ENCODE measurements at regions not wholly inside any gene's neighbourhood (a gene's known extent, or its start where the extent isn't known, plus 50 kb on each side); places are given as distances from the start of the nearest gene placed in this dataset.

DNA sequence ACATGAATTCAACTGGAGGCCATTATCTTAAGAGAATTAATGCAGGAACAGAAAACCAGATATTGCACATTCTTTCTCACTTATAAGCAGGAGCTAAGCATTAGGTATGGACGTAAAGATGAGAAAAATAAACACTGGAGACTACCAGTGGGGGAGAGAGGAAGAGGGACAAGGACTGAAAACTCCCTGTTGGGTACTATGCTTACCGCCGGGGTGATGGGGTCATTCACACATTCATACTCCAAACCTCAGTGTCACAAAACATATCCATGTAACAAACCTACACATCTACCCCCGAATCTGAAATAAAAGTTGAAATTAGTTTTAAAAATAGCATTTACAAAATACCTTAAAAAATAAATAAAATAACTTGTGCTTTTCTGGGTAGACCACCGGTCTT, 80.8 kb upstream of the RAP1B start:
- Mint-ChIP-seq H3K4me3 (no peak overlapping the region), H3K9me3 (no peaks in the 10 kb centered on the region), H3K27me3 (peaks cover 4% of the 10 kb centered on the region), H3K27ac (no peak overlapping the region), H3K4me1 (no peaks in the 10 kb centered on the region), H3K36me3 (ENCODE audit: low read depth) (no peaks in the 10 kb centered on the region)
- POLR2A ChIA-PET = no interaction called here
- intact Hi-C loops (cut with micrococcal nuclease) = no loop called here
- TF ChIP-seq, protein P1, sequence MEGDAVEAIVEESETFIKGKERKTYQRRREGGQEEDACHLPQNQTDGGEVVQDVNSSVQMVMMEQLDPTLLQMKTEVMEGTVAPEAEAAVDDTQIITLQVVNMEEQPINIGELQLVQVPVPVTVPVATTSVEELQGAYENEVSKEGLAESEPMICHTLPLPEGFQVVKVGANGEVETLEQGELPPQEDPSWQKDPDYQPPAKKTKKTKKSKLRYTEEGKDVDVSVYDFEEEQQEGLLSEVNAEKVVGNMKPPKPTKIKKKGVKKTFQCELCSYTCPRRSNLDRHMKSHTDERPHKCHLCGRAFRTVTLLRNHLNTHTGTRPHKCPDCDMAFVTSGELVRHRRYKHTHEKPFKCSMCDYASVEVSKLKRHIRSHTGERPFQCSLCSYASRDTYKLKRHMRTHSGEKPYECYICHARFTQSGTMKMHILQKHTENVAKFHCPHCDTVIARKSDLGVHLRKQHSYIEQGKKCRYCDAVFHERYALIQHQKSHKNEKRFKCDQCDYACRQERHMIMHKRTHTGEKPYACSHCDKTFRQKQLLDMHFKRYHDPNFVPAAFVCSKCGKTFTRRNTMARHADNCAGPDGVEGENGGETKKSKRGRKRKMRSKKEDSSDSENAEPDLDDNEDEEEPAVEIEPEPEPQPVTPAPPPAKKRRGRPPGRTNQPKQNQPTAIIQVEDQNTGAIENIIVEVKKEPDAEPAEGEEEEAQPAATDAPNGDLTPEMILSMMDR (IDR thresholded peaks at IDR 0.05) = no peak
- CTCF ChIA-PET = no interaction called here
- ATAC-seq (ENCODE audit: low read depth) = no peak
- no peak for DNase-seq

DNA sequence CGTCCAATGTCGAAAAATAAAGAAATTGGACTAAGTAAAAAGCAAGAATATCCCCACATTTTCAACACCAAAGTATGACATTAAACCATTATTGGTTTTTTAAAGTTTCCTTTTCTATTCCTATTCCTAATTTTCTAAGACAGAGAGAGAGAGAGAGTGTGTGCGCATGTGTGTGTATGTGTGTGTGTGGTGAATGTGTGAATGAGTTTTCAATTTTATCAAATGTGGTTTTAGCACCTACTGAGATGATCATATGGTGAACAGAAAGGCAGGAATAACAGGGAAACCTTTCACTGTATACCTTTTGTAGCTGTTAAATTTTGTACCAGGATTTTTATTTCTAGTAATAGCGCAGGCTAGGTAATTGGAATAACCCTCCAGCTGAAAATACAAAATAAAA, 80.4 kb upstream of the RAP1B start:
- H3K9me3 Mint-ChIP-seq = no peaks in the 10 kb centered on the region
- intact Hi-C loops (cut with micrococcal nuclease) = no loop called here
- ATAC-seq (ENCODE audit: low read depth) = no peak
- ChIA-PET CTCF (no interaction called here), POLR2A (no interaction called here)
- DNase-seq = no peak
- H3K27ac Mint-ChIP-seq = no peak overlapping the region
- peaks cover 4% of the 10 kb centered on the region for H3K27me3 Mint-ChIP-seq
- no peaks in the 10 kb centered on the region for H3K36me3 Mint-ChIP-seq (ENCODE audit: low read depth)
- TF ChIP-seq, protein P1 (IDR thresholded peaks at IDR 0.05) = no peak
- no peak overlapping the region for H3K4me3 Mint-ChIP-seq
- no peaks in the 10 kb centered on the region for H3K4me1 Mint-ChIP-seq

DNA sequence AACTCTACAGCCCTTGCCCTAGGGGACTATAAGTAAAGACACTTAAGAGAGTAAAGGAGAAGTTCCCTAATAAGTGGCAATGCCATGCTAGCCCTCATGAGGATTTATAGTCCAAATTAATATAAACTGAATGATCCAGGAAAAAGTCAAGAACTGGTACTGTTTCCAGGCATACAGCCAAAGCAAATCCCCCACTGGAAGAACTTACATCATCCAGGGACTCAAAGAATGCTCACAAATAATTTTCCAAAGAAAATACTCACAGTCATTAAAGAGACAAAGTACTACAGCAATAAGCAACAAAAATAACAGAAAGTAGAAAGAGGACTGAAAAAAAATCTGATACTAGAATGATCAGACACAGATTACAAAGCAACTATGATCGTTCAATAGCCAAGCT, 79.7 kb upstream of the RAP1B start:
- Mint-ChIP-seq H3K36me3 (ENCODE audit: low read depth) (no peaks in the 10 kb centered on the region), H3K27ac (no peak overlapping the region), H3K4me1 (no peaks in the 10 kb centered on the region), H3K27me3 (peaks cover 4% of the 10 kb centered on the region), H3K9me3 (no peaks in the 10 kb centered on the region), H3K4me3 (no peak overlapping the region)
- no peak for ATAC-seq (ENCODE audit: low read depth)
- CTCF ChIA-PET = no interaction called here
- DNase-seq = no peak
- TF ChIP-seq, protein P1 (IDR thresholded peaks at IDR 0.05) = no peak
- intact Hi-C loops (cut with micrococcal nuclease) = no loop called here
- POLR2A ChIA-PET = no interaction called here

DNA sequence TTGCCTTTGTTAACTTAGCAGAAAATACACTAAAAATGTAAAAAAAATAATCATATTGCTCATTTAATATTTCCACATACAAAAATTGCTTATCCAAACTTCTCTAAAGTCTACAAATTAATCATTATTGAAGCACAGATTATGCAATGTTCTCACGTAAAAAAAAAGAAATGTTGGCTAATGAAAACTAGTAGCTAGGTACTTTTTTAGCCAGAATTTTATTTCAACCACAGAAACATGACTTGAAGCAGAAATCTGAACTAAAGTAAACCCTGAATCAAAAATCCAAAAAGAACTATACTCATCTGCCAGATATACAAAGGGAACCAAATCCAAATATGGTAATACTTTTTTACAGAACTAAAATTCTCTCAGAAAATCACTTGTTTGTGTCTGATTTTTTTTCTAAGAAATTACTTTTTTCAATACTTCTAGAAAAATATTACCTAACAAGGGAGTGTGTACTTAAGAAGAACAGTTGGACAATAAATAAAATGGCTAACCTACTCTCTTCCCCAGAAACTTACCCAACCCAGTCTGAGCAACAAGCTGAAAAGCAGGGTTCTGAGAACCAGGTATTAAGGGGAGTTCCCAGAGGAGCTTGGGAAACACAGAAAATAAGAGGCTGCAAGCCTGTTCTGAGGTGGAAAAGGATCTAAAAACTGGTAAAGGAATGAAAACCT, 78.4 kb upstream of the RAP1B start:
- CTCF ChIA-PET = no interaction called here
- TF ChIP-seq, protein P1 (IDR thresholded peaks at IDR 0.05) = no peak

DNA sequence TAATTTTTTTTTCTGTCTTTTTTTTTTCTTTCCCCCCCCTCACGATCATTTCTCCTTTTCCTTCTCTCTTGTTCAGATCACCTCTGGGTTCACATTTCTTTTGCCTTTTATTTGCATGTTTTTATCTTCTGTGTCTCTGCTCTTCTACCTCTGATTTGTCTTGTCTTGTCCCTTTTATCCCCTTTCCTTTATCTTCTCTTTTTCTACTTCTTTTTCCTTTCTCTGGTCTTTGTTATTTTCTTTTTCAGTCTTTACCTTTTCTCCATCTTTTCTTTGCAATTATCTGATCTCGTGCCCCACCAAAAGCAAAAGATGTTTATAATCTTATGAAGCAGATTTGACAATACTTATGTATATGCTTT, 77.8 kb upstream of the RAP1B start:
- H3K4me3 Mint-ChIP-seq = no peak overlapping the region
- intact Hi-C loops (cut with micrococcal nuclease) = no loop called here
- TF ChIP-seq, protein P1 (IDR thresholded peaks at IDR 0.05) = no peak
- H3K9me3 Mint-ChIP-seq = no peaks in the 10 kb centered on the region
- DNase-seq (no peak), ATAC-seq (ENCODE audit: low read depth) (no peak)
- H3K27me3 Mint-ChIP-seq = peaks cover 4% of the 10 kb centered on the region
- CTCF ChIA-PET = no interaction called here
- POLR2A ChIA-PET = interaction anchor here (0.6 kb wide), 1 partner anchor 160 kb away, joined by 4 read pairs; no protein-coding TSS in a partner anchor
- H3K4me1 Mint-ChIP-seq = no peaks in the 10 kb centered on the region
- no peaks in the 10 kb centered on the region for H3K36me3 Mint-ChIP-seq (ENCODE audit: low read depth)
- no peak overlapping the region for H3K27ac Mint-ChIP-seq

More for the DNA sequence above, 78.4 kb upstream of the RAP1B start:
- ATAC-seq (ENCODE audit: low read depth) (no peak), DNase-seq (no peak)
- Mint-ChIP-seq H3K4me3 (no peak overlapping the region), H3K9me3 (no peaks in the 10 kb centered on the region), H3K36me3 (ENCODE audit: low read depth) (no peaks in the 10 kb centered on the region), H3K27me3 (peaks cover 4% of the 10 kb centered on the region), H3K4me1 (no peaks in the 10 kb centered on the region), H3K27ac (no peak overlapping the region)
- POLR2A ChIA-PET = interaction anchor here (0.6 kb wide), 1 partner anchor 159 kb away, joined by 4 read pairs; no protein-coding TSS in a partner anchor
- intact Hi-C loops (cut with micrococcal nuclease) = no loop called here
